ENCODE measurements at regions not wholly inside any gene's neighbourhood (a gene's known extent, or its start where the extent isn't known, plus 50 kb on each side); places are given as distances from the start of the nearest gene placed in this dataset.

DNA sequence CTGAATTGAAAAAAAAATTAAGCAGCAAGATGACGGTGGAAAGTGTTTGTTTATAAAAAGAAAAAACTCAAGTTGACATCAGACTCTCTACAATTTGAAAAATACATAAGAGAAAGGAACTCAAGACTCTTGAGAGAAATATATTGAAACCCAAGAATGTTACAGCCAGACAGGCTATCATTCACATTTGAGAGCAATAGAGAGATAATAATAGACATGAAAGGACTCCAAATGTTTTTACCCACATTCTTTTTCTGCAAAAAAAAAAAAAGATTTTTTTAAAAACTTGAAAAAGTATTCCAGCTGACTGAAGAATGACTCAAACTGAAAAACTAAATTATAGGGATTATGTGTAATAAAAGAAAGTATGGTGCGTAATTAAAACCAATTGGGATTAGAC lies 532.4 kb downstream of the INHBA start:
- TF ChIP-seq, protein P1, sequence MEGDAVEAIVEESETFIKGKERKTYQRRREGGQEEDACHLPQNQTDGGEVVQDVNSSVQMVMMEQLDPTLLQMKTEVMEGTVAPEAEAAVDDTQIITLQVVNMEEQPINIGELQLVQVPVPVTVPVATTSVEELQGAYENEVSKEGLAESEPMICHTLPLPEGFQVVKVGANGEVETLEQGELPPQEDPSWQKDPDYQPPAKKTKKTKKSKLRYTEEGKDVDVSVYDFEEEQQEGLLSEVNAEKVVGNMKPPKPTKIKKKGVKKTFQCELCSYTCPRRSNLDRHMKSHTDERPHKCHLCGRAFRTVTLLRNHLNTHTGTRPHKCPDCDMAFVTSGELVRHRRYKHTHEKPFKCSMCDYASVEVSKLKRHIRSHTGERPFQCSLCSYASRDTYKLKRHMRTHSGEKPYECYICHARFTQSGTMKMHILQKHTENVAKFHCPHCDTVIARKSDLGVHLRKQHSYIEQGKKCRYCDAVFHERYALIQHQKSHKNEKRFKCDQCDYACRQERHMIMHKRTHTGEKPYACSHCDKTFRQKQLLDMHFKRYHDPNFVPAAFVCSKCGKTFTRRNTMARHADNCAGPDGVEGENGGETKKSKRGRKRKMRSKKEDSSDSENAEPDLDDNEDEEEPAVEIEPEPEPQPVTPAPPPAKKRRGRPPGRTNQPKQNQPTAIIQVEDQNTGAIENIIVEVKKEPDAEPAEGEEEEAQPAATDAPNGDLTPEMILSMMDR (IDR thresholded peaks at IDR 0.05) = no peak
- no peak for TF ChIP-seq POLR2A (IDR thresholded peaks at IDR 0.05)
